Calu3 (cell line): ENCODE measurements at regions not wholly inside any gene's neighbourhood (a gene's known extent, or its start where the extent isn't known, plus 50 kb on each side); places are given as distances from the start of the nearest gene placed in this dataset.

Experiments
- BruUV-seq: library from RNA; stranded (reverse); fragments of 400-500 nt; replicated peaks from 2 replicates; lab custom pipeline; 2021; lab: Mats Ljungman, UMichigan
- CTCF ChIA-PET: fragments of 300-600 bp; sonication (Branson Sonifier 250); formaldehyde crosslinking; loops from one replicate; lab custom pipeline; 2022; ENCODE audit warnings: antibody characterized with exemption; lab: Charles Lee
- DNase-seq: peaks from one replicate; pipeline ENCODE4 v3.0.0; 2022
- H3K27ac Mint-ChIP-seq: one replicate; pipeline ENCODE4 v1.8.0; 2022; ENCODE audit warnings: mixed read lengths; ENCODE audit not compliant: unreplicated experiment
- H3K27me3 Mint-ChIP-seq: one replicate; pipeline ENCODE4 v1.8.0; 2022; ENCODE audit warnings: mixed read lengths; ENCODE audit not compliant: unreplicated experiment
- H3K36me3 Mint-ChIP-seq: one replicate; pipeline ENCODE4 v1.8.0; 2022; ENCODE audit warnings: mild to moderate bottlenecking, moderate library complexity, mixed read lengths; ENCODE audit not compliant: insufficient read depth, unreplicated experiment
- H3K4me1 Mint-ChIP-seq: one replicate; pipeline ENCODE4 v1.8.0; 2022; ENCODE audit warnings: mild to moderate bottlenecking, low read depth, mixed read lengths; ENCODE audit not compliant: unreplicated experiment
- H3K4me3 Mint-ChIP-seq: one replicate; pipeline ENCODE4 v1.8.0; 2022; ENCODE audit warnings: mild to moderate bottlenecking, low read depth, moderate library complexity, mixed read lengths; ENCODE audit not compliant: unreplicated experiment
- H3K9me3 Mint-ChIP-seq: one replicate; pipeline ENCODE4 v1.8.0; 2022; ENCODE audit warnings: low read depth, mixed read lengths; ENCODE audit not compliant: unreplicated experiment
- intact Hi-C: fragments of 100-400 bp; cut with micrococcal nuclease; formaldehyde crosslinking; loops from one replicate; pipeline ENCODE4 v1.10.0; 2022; ENCODE audit not compliant: unreplicated experiment
- TF ChIP-seq, protein P1 (sequence below): fragments of 200-600 bp; IDR thresholded peaks from one replicate; pipeline ENCODE4 v1.8.0; 2022; ENCODE audit warnings: antibody characterized with exemption; ENCODE audit not compliant: unreplicated experiment

DNA sequence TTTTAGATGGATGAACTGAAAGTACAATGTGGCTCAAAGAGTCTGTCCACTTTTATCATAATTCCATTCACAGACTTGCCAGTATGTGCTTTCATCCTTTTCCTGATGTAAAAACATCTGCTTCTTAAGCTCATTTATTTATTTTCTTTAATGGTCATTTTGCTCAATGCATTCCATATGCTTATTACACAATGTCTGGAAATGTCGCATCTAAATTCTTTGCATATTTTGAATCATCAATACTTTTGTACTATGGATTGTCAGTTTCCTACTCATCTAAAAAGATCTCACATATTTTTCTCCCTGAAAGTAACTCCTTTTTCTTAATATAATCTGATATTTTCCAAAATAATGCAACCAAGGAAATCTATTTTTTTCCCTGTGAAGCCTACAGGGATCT is 1315.8 kb downstream of the EFNB2 start:
- Mint-ChIP-seq H3K27me3 (no peaks in the 10 kb centered on the region), H3K4me1 (no peaks in the 10 kb centered on the region), H3K27ac (no peak overlapping the region), H3K9me3 (no peaks in the 10 kb centered on the region), H3K36me3 (no peaks in the 10 kb centered on the region), H3K4me3 (no peak overlapping the region)
- BruUV-seq: no TSS peak
- CTCF ChIA-PET: no interaction called here
- DNase-seq: no peak
- TF ChIP-seq, protein P1, sequence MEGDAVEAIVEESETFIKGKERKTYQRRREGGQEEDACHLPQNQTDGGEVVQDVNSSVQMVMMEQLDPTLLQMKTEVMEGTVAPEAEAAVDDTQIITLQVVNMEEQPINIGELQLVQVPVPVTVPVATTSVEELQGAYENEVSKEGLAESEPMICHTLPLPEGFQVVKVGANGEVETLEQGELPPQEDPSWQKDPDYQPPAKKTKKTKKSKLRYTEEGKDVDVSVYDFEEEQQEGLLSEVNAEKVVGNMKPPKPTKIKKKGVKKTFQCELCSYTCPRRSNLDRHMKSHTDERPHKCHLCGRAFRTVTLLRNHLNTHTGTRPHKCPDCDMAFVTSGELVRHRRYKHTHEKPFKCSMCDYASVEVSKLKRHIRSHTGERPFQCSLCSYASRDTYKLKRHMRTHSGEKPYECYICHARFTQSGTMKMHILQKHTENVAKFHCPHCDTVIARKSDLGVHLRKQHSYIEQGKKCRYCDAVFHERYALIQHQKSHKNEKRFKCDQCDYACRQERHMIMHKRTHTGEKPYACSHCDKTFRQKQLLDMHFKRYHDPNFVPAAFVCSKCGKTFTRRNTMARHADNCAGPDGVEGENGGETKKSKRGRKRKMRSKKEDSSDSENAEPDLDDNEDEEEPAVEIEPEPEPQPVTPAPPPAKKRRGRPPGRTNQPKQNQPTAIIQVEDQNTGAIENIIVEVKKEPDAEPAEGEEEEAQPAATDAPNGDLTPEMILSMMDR: no peak
- intact Hi-C loops: no loop called here

DNA sequence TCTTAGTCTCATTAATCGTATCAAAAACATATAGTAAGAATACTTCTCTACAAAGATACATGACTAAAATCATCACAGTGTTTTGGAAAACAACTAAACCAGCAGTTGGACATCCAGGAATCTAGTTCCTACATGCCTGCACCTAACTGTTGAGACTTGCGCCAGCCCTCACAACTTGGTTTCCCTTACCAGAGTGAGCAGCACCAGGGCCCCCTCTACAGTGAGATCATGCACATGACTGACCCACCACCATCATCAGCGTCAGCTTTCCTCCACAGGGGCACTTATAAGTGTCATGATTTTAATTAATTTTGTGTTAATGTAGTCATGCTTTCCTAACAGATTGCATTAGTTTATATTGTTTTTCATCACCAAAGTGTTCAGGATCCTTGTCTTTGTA is 1322.0 kb downstream of the EFNB2 start:
- BruUV-seq: no TSS peak
- Mint-ChIP-seq H3K9me3 (no peaks in the 10 kb centered on the region), H3K27me3 (no peaks in the 10 kb centered on the region), H3K36me3 (no peaks in the 10 kb centered on the region), H3K4me1 (no peaks in the 10 kb centered on the region), H3K4me3 (no peak overlapping the region), H3K27ac (no peak overlapping the region)
- CTCF ChIA-PET: no interaction called here
- no peak for DNase-seq
- TF ChIP-seq, protein P1: no peak
- intact Hi-C loops: no loop called here

DNA sequence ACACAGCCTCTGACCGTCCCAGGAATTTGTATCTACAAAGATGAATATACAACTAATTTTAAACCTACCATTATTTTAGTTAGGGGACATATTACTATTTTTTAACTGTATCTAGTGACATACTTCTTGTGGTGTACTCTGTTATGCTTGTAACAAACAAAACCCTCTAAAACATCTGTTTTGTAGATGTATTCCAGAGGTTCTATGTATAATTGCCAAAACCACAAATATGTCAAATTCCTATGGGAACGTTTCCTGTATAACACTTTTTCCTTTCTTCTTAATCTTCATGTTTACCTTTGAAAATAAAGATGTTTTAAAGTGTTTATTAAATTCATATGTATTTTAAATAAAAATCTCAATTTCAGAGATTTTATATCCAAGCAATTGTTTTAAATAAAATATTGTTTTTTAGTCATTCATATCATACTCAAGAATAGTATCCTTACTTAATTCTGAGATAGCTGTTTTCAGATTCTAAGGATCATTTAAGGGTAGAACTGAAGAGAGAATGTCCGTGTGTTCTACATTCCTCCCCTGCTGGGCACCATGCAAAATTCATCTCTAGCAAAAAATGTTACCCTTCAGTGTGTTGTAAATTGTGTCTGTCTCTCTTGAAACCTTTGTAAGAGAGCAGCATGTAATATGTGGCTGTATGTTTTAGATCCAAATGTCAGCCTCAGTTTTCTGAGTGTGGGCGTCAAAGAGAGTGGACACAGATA is 1327.7 kb downstream of the EFNB2 start:
- Mint-ChIP-seq H3K27ac (no peak overlapping the region), H3K4me3 (no peak overlapping the region), H3K4me1 (no peaks in the 10 kb centered on the region), H3K9me3 (no peaks in the 10 kb centered on the region), H3K27me3 (no peaks in the 10 kb centered on the region), H3K36me3 (no peaks in the 10 kb centered on the region)
- CTCF ChIA-PET: no interaction called here
- BruUV-seq: no TSS peak
- TF ChIP-seq, protein P1: no peak
- intact Hi-C loops: no loop called here
- no peak for DNase-seq

- no peaks in the 10 kb centered on the region for H3K36me3 Mint-ChIP-seq
- intact Hi-C loops: loop anchor here (5.0 kb wide), 2 partner anchors 630 to 1320 kb away; no protein-coding TSS in a partner anchor
- H3K27ac Mint-ChIP-seq: no peak overlapping the region
- no TSS peak for BruUV-seq
- no peaks in the 10 kb centered on the region for H3K27me3 Mint-ChIP-seq
- DNase-seq: no peak
- H3K4me3 Mint-ChIP-seq: no peak overlapping the region
- H3K9me3 Mint-ChIP-seq: no peaks in the 10 kb centered on the region
- CTCF ChIA-PET: interaction anchor here (0.6 to 0.9 kb wide), 2 partner anchors 631 to 1312 kb away, joined by 3 to 4 read pairs; no protein-coding TSS in a partner anchor
- H3K4me1 Mint-ChIP-seq: no peaks in the 10 kb centered on the region
- TF ChIP-seq, protein P1: no peak
Measured at GRCh38 chr13:105202354-105202753, 1333.1 kb downstream of the EFNB2 start.
